GM23338 (cell line): ENCODE measurements at regions not wholly inside any gene's neighbourhood (a gene's known extent, or its start where the extent isn't known, plus 50 kb on each side); places are given as distances from the start of the nearest gene placed in this dataset.

Experiments used
- EZH2 ChIP-seq: fragments of 200-600 bp; sonication (generic); IDR thresholded peaks from one replicate; pipeline ENCODE4 v1.8.0; 2017; ENCODE audit warnings: antibody characterized with exemption, mild to moderate bottlenecking, low read depth; ENCODE audit not compliant: unreplicated experiment
- EZH2phosphoT487 ChIP-seq: fragments of 200-600 bp; sonication (generic); IDR thresholded peaks from one replicate; pipeline ENCODE4 v1.8.1; 2018; ENCODE audit warnings: antibody characterized with exemption; ENCODE audit not compliant: unreplicated experiment
- REST ChIP-seq: IDR thresholded peaks from one replicate; pipeline ENCODE4 v1.6.1; 2018; ENCODE audit warnings: antibody characterized with exemption; ENCODE audit not compliant: unreplicated experiment
- TF ChIP-seq, protein P1 (sequence below): fragments of 250-450 bp; sonication (Bioruptor Pico); IDR thresholded peaks from 2 replicates; pipeline ENCODE4 v1.5.0; 2020; ENCODE audit warnings: mild to moderate bottlenecking, moderate library complexity

GRCh38 chr10:91032611-91033206 lies 111.8 kb upstream of the ANKRD1 start (continued):
- TF ChIP-seq REST (no peak), EZH2 (no peak), EZH2phosphoT487 (no peak)
- TF ChIP-seq, protein P1, sequence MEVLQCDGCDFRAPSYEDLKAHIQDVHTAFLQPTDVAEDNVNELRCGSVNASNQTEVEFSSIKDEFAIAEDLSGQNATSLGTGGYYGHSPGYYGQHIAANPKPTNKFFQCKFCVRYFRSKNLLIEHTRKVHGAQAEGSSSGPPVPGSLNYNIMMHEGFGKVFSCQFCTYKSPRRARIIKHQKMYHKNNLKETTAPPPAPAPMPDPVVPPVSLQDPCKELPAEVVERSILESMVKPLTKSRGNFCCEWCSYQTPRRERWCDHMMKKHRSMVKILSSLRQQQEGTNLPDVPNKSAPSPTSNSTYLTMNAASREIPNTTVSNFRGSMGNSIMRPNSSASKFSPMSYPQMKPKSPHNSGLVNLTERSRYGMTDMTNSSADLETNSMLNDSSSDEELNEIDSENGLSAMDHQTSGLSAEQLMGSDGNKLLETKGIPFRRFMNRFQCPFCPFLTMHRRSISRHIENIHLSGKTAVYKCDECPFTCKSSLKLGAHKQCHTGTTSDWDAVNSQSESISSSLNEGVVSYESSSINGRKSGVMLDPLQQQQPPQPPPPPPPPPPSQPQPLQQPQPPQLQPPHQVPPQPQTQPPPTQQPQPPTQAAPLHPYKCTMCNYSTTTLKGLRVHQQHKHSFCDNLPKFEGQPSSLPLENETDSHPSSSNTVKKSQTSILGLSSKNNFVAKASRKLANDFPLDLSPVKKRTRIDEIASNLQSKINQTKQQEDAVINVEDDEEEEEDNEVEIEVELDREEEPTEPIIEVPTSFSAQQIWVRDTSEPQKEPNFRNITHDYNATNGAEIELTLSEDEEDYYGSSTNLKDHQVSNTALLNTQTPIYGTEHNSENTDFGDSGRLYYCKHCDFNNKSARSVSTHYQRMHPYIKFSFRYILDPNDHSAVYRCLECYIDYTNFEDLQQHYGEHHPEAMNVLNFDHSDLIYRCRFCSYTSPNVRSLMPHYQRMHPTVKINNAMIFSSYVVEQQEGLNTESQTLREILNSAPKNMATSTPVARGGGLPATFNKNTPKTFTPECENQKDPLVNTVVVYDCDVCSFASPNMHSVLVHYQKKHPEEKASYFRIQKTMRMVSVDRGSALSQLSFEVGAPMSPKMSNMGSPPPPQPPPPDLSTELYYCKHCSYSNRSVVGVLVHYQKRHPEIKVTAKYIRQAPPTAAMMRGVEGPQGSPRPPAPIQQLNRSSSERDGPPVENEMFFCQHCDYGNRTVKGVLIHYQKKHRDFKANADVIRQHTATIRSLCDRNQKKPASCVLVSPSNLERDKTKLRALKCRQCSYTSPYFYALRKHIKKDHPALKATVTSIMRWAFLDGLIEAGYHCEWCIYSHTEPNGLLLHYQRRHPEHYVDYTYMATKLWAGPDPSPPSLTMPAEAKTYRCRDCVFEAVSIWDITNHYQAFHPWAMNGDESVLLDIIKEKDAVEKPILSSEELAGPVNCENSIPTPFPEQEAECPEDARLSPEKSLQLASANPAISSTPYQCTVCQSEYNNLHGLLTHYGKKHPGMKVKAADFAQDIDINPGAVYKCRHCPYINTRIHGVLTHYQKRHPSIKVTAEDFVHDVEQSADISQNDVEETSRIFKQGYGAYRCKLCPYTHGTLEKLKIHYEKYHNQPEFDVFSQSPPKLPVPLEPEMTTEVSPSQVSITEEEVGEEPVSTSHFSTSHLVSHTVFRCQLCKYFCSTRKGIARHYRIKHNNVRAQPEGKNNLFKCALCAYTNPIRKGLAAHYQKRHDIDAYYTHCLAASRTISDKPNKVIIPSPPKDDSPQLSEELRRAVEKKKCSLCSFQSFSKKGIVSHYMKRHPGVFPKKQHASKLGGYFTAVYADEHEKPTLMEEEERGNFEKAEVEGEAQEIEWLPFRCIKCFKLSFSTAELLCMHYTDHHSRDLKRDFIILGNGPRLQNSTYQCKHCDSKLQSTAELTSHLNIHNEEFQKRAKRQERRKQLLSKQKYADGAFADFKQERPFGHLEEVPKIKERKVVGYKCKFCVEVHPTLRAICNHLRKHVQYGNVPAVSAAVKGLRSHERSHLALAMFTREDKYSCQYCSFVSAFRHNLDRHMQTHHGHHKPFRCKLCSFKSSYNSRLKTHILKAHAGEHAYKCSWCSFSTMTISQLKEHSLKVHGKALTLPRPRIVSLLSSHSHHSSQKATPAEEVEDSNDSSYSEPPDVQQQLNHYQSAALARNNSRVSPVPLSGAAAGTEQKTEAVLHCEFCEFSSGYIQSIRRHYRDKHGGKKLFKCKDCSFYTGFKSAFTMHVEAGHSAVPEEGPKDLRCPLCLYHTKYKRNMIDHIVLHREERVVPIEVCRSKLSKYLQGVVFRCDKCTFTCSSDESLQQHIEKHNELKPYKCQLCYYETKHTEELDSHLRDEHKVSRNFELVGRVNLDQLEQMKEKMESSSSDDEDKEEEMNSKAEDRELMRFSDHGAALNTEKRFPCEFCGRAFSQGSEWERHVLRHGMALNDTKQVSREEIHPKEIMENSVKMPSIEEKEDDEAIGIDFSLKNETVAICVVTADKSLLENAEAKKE (CRISPR knock-in tag): no peak
